ENCODE measurements at regions not wholly inside any gene's neighbourhood (a gene's known extent, or its start where the extent isn't known, plus 50 kb on each side); places are given as distances from the start of the nearest gene placed in this dataset.

- Histone ChIP-seq H3K9me3 (ENCODE audit: control insufficient read depth, low read depth, low read length) (no peaks in the 10 kb centered on the region), H2BK5ac (ENCODE audit: insufficient read length, low read length) (no peak overlapping the region), H3K9ac (ENCODE audit: extremely low read depth, insufficient read length, low read length) (no peak overlapping the region), H3K23ac (ENCODE audit: insufficient read length, low read depth, low read length) (no peak overlapping the region), H2BK20ac (ENCODE audit: low read depth, low read length, poor library complexity, severe bottlenecking) (no peak overlapping the region), H4K91ac (ENCODE audit: insufficient read length, low read depth, low read length) (no peak overlapping the region), H3T11ph (ENCODE audit: low read length) (no peak overlapping the region), H4K20me1 (ENCODE audit: control insufficient read depth, insufficient read depth, insufficient read length) (no peaks in the 10 kb centered on the region), H3K4me1 (ENCODE audit: insufficient read depth, low read length) (peaks cover 1% of the 10 kb centered on the region; the same call in 1 of the 2 replicates), H4K8ac (replicated peaks; ENCODE audit: insufficient read length, low read depth, low read length) (no peak overlapping the region), H3K14ac (ENCODE audit: insufficient read depth, low read length) (no peak overlapping the region), H2BK12ac (ENCODE audit: insufficient read length, low read depth, low read length) (no peak overlapping the region), H2BK120ac (ENCODE audit: low read depth, low read length, poor library complexity, severe bottlenecking) (no peak overlapping the region), H2AFZ (ENCODE audit: low read length) (no peak overlapping the region), H3K79me2 (ENCODE audit: insufficient read depth, low read length) (no peaks in the 10 kb centered on the region), H4K5ac (ENCODE audit: insufficient read length, low read depth, low read length) (no peak overlapping the region), H3K4me2 (ENCODE audit: insufficient read depth, insufficient read length, low read length) (peak overlapping the region; percentile 21), H3K4ac (ENCODE audit: low read depth, low read length) (no peak overlapping the region), H3K56ac (ENCODE audit: insufficient read length, low read depth, low read length) (no peak overlapping the region), H2BK15ac (ENCODE audit: low read depth, low read length) (no peak overlapping the region), H3K18ac (ENCODE audit: insufficient read length, low read depth, low read length) (no peak overlapping the region), H3K27ac (ENCODE audit: insufficient read length, low read depth, low read length) (no peak overlapping the region), H3K23me2 (ENCODE audit: insufficient read length, low read depth, low read length, poor library complexity, severe bottlenecking) (peaks cover 1% of the 10 kb centered on the region), H3K27me3 (ENCODE audit: insufficient read depth, low read length) (no peaks in the 10 kb centered on the region), H3K79me1 (ENCODE audit: insufficient read depth, low read depth, low read length, poor library complexity, severe bottlenecking) (no peaks in the 10 kb centered on the region), H2AK5ac (ENCODE audit: insufficient read length, low read length) (no peak overlapping the region)
- TF ChIP-seq CTCF (conservative IDR thresholded peaks at IDR 0.05), result no peak
- Mint-ChIP-seq H3K27ac (peak overlapping the region in 1 of 3 experiments; percentile 95; a peak in 1 of 7 replicates), H3K36me3 (ENCODE audit: insufficient read depth in 1 of 3, low read depth in 3 of 3) (peaks cover 9 to 16% (median 9%) of the 10 kb centered on the region in 3 experiments; a peak in 6 of 7 replicates), H3K4me3 (peak overlapping the region in 1 of 2 experiments; percentile 37; a peak in 1 of 5 replicates), H3K4me1 (peaks cover 32 to 33% of the 10 kb centered on the region in 2 experiments), H3K9me3 (peaks cover 62 to 64% of the 10 kb centered on the region in 2 experiments), H3K27me3 (ENCODE audit: low read depth) (no peaks in the 10 kb centered on the region)
- DNase-seq, result no peak
- WGBS (ENCODE audit: extremely low coverage, insufficient read length, low lambda C conversion rate), result no CpG with 5 or more reads among the region's 8 CpGs
Measured at GRCh38 chrX:13412208-13412600, 92.4 kb upstream of the ATXN3L start.

Measured in H9 (cell line).